A673 (cell line): ENCODE measurements at regions not wholly inside any gene's neighbourhood (a gene's known extent, or its start where the extent isn't known, plus 50 kb on each side); places are given as distances from the start of the nearest gene placed in this dataset.

Source experiments
- BruUV-seq: library from RNA; stranded (reverse); fragments of 400-500 nt; replicated peaks from 2 replicates; lab custom pipeline; 2021; lab: Mats Ljungman, UMichigan
- CTCF ChIA-PET: fragments of 300-600 bp; sonication (Branson Sonifier 250); formaldehyde crosslinking; loops from one replicate; lab custom pipeline; 2022; ENCODE audit warnings: antibody characterized with exemption; lab: Charles Lee
- POLR2A ChIA-PET: fragments of 300-600 bp; sonication (Branson Sonifier 250); formaldehyde crosslinking; loops from one replicate; lab custom pipeline; 2022; ENCODE audit warnings: antibody characterized with exemption; ENCODE audit not compliant: low non-redundant PET; lab: Charles Lee
- DNase-seq: peaks from one replicate; pipeline ENCODE4 v3.0.0-alpha.2; 2015; ENCODE audit warnings: low spot score
- H3K27ac ChIP-seq: fragments of 200-600 bp; sonication (generic); 2 replicates; pipeline ENCODE4 v1.5.1; 2016; ENCODE audit warnings: mixed run types, low read depth, mild to moderate bottlenecking, mixed read lengths, antibody characterized with exemption, low read length; ENCODE audit not compliant: poor library complexity, severe bottlenecking
- H3K27me3 ChIP-seq: fragments of 200-600 bp; sonication (generic); replicated peaks from 2 replicates; pipeline ENCODE4 v1.6.1; 2017; ENCODE audit warnings: mixed run types, low read depth, mild to moderate bottlenecking, mixed read lengths, antibody characterized with exemption, low read length; ENCODE audit not compliant: insufficient read depth, poor library complexity
- H3K36me3 ChIP-seq: fragments of 200-600 bp; sonication (generic); 2 replicates; pipeline ENCODE4 v1.6.1; 2016; ENCODE audit warnings: mixed run types, mild to moderate bottlenecking, mixed read lengths, antibody characterized with exemption, low read length; ENCODE audit not compliant: insufficient read depth, poor library complexity, severe bottlenecking
- H3K4me1 ChIP-seq: fragments of 200-600 bp; sonication (generic); 2 replicates; pipeline ENCODE4 v1.6.1; 2017; ENCODE audit warnings: mixed run types, mild to moderate bottlenecking, mixed read lengths, antibody characterized with exemption, low read length; ENCODE audit not compliant: insufficient read depth, poor library complexity, severe bottlenecking
- H3K4me3 ChIP-seq: fragments of 200-600 bp; sonication (generic); 2 replicates; pipeline ENCODE4 v1.5.1; 2016; ENCODE audit warnings: low read depth, mixed run types, mild to moderate bottlenecking, mixed read lengths, low read length; ENCODE audit not compliant: poor library complexity, severe bottlenecking
- H3K9me3 ChIP-seq: fragments of 200-600 bp; sonication (generic); 2 replicates; pipeline ENCODE4 v1.6.1; 2016; ENCODE audit warnings: mixed run types, low read depth, mild to moderate bottlenecking, mixed read lengths, antibody characterized with exemption, low read length; ENCODE audit not compliant: poor library complexity, severe bottlenecking
- CTCF ChIP-seq: fragments of 300-800, 200-600 bp; sonication (generic); conservative IDR thresholded peaks from 2 replicates; pipeline ENCODE4 v1.5.1; 2017; ENCODE audit warnings: low read depth, mild to moderate bottlenecking, antibody characterized with exemption, low read length, moderate library complexity, mixed read lengths
- EZH2 ChIP-seq: fragments of 200-600 bp; sonication (generic); IDR thresholded peaks from 2 replicates; pipeline ENCODE4 v1.6.1; 2017; ENCODE audit warnings: borderline replicate concordance, low read depth, mild to moderate bottlenecking, mixed read lengths, antibody characterized with exemption, low read length; ENCODE audit not compliant: poor library complexity, severe bottlenecking
- intact Hi-C: fragments of 100-400 bp; cut with micrococcal nuclease; formaldehyde crosslinking; loops from one replicate; pipeline ENCODE4 v1.10.0; 2022; ENCODE audit not compliant: unreplicated experiment

DNA sequence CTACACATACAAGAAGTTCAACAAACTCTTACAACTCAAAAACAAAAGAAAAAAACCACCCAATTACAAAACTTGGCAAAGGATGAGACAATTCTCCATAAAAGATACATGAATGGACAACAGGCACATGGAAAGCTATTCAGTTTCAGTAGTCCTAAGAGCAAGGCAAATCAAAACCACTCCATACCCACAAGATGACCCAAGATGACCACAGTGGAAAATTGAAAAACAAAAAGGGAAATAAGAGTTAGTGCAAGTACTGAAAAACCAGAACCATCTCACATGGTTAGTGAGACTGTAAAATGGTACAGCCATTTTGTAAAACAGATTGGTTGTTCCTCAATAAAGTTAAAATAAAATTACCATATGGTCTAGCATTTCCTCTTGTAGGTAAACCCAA is 287.1 kb upstream of the CDH9 start:
- no peak for DNase-seq
- H3K27me3 ChIP-seq = no peaks in the 10 kb centered on the region
- no peak overlapping the region for H3K27ac ChIP-seq
- POLR2A ChIA-PET = no interaction called here
- H3K4me3 ChIP-seq = no peak overlapping the region
- H3K4me1 ChIP-seq = no peaks in the 10 kb centered on the region
- no peaks in the 10 kb centered on the region for H3K36me3 ChIP-seq
- no TSS peak for BruUV-seq
- intact Hi-C loops = no loop called here
- TF ChIP-seq CTCF = no peak
- TF ChIP-seq EZH2 = no peak
- no peaks in the 10 kb centered on the region for H3K9me3 ChIP-seq
- CTCF ChIA-PET = no interaction called here

- Histone ChIP-seq H3K27me3 (no peaks in the 10 kb centered on the region), H3K9me3 (peaks cover 3% of the 10 kb centered on the region), H3K4me3 (no peak overlapping the region), H3K4me1 (no peaks in the 10 kb centered on the region), H3K27ac (no peak overlapping the region), H3K36me3 (no peaks in the 10 kb centered on the region)
- POLR2A ChIA-PET = no interaction called here
- BruUV-seq = no TSS peak
- CTCF ChIA-PET = no interaction called here
- TF ChIP-seq CTCF (no peak), EZH2 (no peak)
- intact Hi-C loops = no loop called here
- no peak for DNase-seq
Measured at GRCh38 chr5:27318701-27319100, 280.3 kb upstream of the CDH9 start.

DNA sequence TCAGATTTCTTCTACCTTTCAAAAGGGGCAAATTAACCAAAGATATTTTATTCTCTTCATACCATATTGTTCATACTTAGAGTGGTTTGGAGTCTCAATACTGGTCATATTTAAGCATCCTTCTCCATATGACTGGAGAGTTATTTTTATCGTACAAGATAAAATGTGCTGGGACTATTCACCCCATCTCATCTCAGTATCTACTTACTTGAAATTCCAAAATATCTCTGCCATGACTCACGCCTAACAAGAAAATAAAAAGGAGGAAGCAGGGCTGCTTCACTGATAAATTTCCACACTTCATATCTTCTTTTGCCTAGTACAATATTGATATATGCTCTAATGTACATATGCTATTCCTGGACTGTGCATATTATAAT is 277.9 kb upstream of the CDH9 start:
- CTCF ChIA-PET = no interaction called here
- no peak for DNase-seq
- H3K27ac ChIP-seq = no peak overlapping the region

More for the DNA sequence above, 277.9 kb upstream of the CDH9 start:
- peaks cover 3% of the 10 kb centered on the region for H3K9me3 ChIP-seq
- POLR2A ChIA-PET = no interaction called here
- no peak for TF ChIP-seq EZH2
- intact Hi-C loops = no loop called here
- no peaks in the 10 kb centered on the region for H3K27me3 ChIP-seq
- no peak overlapping the region for H3K4me3 ChIP-seq
- no TSS peak for BruUV-seq
- H3K36me3 ChIP-seq = no peaks in the 10 kb centered on the region
- H3K4me1 ChIP-seq = no peaks in the 10 kb centered on the region
